Activated naive CD8-positive, alpha-beta T cell treated with anti-CD3 and anti-CD28 coated beads, Interleukin-2, amount 50 U/mL, for 24 hours (primary cell): ENCODE measurements at regions not wholly inside any gene's neighbourhood (a gene's known extent, or its start where the extent isn't known, plus 50 kb on each side); places are given as distances from the start of the nearest gene placed in this dataset.
"Not testable (repeated sequence)": the region's sequence is repeated elsewhere in the genome, so short reads cannot be mapped to it uniquely, and the experiment has no call there.

Experiments
- ATAC-seq: fragments of 150-1000 bp; cut with Tn5 transposase; one replicate; pipeline ENCODE4 v1.10.0; 2021
- DNase-seq: peaks from one replicate; pipeline ENCODE4 v3.0.0; 2021
- H3K27ac Mint-ChIP-seq: one replicate; pipeline ENCODE4 v1.8.0; 2021; ENCODE audit warnings: mild to moderate bottlenecking, mixed read lengths
- H3K27me3 Mint-ChIP-seq: one replicate; pipeline ENCODE4 v1.8.0; 2021; ENCODE audit warnings: mixed read lengths
- H3K36me3 Mint-ChIP-seq: one replicate; pipeline ENCODE4 v1.8.0; 2021; ENCODE audit warnings: low read depth, mixed read lengths
- H3K4me1 Mint-ChIP-seq: one replicate; pipeline ENCODE4 v1.8.0; 2021; ENCODE audit warnings: mixed read lengths
- H3K4me3 Mint-ChIP-seq: one replicate; pipeline ENCODE4 v1.8.0; 2021; ENCODE audit warnings: mild to moderate bottlenecking, moderate library complexity, mixed read lengths
- H3K9me3 Mint-ChIP-seq: one replicate; pipeline ENCODE4 v1.8.0; 2021; ENCODE audit warnings: mixed read lengths

DNA sequence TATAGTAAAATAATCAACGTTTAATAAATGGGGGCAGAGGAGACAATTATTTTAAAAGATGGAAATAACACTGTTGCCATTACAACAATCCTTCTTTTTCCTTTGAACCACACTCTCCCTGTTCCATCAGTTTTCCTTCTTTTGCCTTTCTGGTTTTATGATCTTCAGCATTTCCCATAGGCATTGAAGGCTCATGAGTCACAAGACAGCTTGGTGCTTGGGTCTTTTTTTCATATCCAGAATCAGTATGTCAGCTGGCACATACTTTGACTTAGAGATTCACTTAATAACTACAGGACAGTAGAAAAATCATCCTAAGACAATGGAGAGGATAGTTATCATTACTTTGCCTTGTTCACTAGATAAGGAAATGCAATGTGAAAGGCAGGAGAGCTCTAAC, 521.6 kb upstream of the TSPY4 start:
- Mint-ChIP-seq H3K4me1 (no peaks in the 10 kb centered on the region), H3K36me3 (no peaks in the 10 kb centered on the region), H3K27ac (no peak overlapping the region), H3K27me3 (no peaks in the 10 kb centered on the region), H3K4me3 (no peak overlapping the region), H3K9me3 (no peaks in the 10 kb centered on the region)
- ATAC-seq (no peak), DNase-seq (no peak)

DNA sequence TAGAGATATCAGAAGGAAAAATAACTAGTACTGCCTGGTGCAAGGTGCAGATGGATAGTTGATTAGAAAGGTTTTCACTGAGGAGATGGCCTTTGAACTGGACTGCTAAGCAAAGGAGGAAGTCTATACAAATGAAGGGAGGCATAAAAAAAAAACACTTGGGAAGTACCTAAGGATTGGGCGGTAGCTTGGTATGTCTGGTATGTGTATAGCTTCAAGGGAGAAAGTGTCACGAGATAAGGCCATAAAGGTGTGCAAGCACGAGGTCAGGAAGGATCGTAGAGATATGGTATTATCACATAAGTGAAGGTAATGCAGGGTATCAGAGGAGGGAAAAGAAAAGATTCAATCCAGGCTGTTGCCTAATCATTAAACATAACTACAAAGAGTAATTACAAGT, 517.2 kb upstream of the TSPY4 start:
- Mint-ChIP-seq H3K36me3 (no peaks in the 10 kb centered on the region), H3K4me1 (no peaks in the 10 kb centered on the region), H3K4me3 (no peak overlapping the region), H3K27me3 (no peaks in the 10 kb centered on the region), H3K9me3 (no peaks in the 10 kb centered on the region), H3K27ac (no peak overlapping the region)
- DNase-seq (no peak), ATAC-seq (no peak)

DNA sequence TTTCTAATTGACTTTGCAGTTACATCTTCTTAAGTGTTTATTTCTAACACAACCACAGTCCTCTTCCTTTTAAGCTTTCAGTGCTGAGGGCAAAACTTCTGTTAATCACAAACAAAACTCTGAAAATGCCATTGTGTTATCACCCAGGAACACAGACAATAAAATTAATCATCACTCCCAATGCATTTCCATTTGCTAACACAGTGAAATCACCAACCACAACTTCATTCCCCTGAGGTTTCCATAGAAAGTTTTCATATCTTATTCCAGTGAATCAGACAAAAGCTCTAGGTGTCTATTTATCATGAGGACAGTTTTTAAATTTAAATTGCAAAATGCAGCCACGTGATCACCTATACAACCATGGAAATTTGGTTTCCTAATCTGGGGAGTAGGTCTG, 516.2 kb upstream of the TSPY4 start:
- Mint-ChIP-seq H3K27ac (no peak overlapping the region), H3K27me3 (no peaks in the 10 kb centered on the region), H3K36me3 (no peaks in the 10 kb centered on the region), H3K4me3 (no peak overlapping the region), H3K9me3 (no peaks in the 10 kb centered on the region), H3K4me1 (no peaks in the 10 kb centered on the region)
- no peak for ATAC-seq
- no peak for DNase-seq

DNA sequence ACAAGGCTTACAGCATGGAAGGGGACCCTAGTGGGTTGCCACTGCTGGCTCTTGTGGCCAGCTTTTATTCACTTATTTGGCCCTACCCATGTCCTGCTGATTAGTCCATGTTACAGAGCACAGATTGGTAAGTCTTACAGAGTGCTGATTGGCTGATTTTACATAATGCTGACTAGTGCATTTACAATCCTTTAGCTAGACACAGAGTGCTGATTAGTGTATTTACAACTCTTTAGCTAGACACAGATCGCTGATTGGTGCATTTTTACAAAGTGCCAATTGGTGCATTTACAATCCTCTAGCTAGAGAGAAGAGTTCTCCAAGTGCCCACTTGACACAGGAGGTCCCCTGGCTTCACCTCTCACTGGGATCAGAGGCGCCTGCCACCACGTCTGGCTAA, 485.0 kb upstream of the TSPY4 start:
- Mint-ChIP-seq H3K36me3 (no peaks in the 10 kb centered on the region), H3K4me3 (no peak overlapping the region), H3K27me3 (no peaks in the 10 kb centered on the region), H3K27ac (no peak overlapping the region), H3K9me3 (no peaks in the 10 kb centered on the region), H3K4me1 (no peaks in the 10 kb centered on the region)
- no peak for ATAC-seq
- no peak for DNase-seq

DNA sequence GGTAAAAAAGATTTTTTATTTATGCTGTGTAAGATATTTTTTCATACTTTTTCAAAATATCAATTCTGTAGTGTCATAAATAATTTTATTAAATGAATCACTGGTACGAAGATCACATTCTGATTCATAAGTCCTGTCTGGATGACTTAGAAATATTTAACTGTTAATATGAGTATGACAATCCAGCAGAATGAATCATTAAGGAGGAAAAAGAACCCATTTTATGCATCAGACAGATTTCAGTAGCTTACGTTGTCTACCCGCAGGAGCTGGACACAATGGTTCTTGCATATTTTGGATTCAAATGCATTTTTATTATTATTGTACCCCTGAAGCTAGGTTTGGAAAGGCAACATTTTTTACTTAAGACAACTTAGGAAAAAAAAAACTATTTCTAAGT, 448.9 kb upstream of the TSPY4 start:
- Mint-ChIP-seq H3K27me3 (no peaks in the 10 kb centered on the region), H3K4me1 (no peaks in the 10 kb centered on the region), H3K36me3 (no peaks in the 10 kb centered on the region), H3K4me3 (no peak overlapping the region), H3K9me3 (no peaks in the 10 kb centered on the region), H3K27ac (no peak overlapping the region)
- ATAC-seq (no peak), DNase-seq (no peak)

DNA sequence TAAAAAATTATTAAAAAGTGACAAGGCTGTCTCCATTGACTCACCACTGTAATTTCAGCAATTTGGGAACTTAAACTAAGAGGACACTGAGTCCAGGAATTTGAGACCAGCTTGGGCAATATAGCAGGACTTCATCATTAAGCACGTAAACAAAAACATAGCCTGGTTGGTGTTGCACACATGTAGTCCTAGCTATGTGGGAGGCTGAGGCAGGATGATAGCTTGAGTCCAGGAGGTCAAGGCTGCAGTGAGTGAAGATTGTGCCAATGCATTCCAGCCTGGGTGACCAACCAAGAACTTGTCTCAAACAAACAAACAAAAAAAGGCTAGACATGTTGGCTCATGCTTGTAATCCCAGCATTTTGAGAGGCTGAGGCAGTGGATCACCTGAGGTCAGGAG, 439.4 kb upstream of the TSPY4 start:
- H3K36me3 Mint-ChIP-seq: no peaks in the 10 kb centered on the region
- no peaks in the 10 kb centered on the region for H3K9me3 Mint-ChIP-seq
- no peak overlapping the region for H3K27ac Mint-ChIP-seq
- H3K27me3 Mint-ChIP-seq: no peaks in the 10 kb centered on the region
- no peak for DNase-seq
- H3K4me3 Mint-ChIP-seq: no peak overlapping the region
- ATAC-seq: no peak
- no peaks in the 10 kb centered on the region for H3K4me1 Mint-ChIP-seq

DNA sequence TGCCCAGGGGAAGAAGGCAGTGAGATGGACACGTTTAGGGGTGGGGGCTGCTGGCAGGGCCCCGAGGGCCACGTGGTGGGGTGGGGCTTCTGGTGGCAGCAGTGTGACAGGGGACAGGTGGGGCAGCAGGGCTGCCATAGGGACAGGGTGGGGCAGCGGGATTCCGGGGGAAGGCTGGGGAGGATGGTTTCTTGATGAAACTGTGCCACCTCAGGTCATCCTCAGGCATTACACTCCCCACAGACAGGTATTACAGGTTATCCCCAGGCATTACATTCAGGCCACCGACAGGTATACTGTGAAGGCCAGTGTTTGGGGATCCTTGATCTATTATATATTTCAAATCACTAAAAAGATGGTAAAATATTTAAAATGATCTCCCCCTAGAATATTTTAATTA, 432.1 kb upstream of the TSPY4 start:
- H3K36me3 Mint-ChIP-seq: no peaks in the 10 kb centered on the region
- H3K27ac Mint-ChIP-seq: no peak overlapping the region
- no peak for ATAC-seq
- H3K4me3 Mint-ChIP-seq: no peak overlapping the region
- no peaks in the 10 kb centered on the region for H3K4me1 Mint-ChIP-seq
- no peaks in the 10 kb centered on the region for H3K9me3 Mint-ChIP-seq
- H3K27me3 Mint-ChIP-seq: no peaks in the 10 kb centered on the region
- no peak for DNase-seq

DNA sequence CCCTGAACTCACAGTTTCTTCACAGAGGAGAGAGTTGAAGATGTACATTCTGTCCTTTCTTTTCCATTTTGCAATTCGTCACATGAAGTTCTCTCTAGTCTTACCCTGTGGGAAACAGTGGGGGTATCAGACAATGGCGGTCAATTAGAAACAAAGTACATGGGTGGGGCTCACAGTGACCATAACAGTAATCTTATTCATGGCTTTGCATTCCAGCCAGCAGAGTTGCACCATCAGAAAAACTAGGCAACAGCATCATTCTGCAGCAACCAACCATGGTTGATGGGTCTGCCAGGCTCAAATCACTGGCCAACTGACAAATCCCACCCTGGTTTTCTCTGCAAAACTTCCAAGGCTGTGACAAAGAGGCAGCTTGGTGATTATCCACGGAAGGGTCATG, 414.7 kb upstream of the TSPY4 start:
- DNase-seq, H3K27ac Mint-ChIP-seq, H3K4me1 Mint-ChIP-seq, H3K27me3 Mint-ChIP-seq, H3K9me3 Mint-ChIP-seq, H3K4me3 Mint-ChIP-seq, ATAC-seq, H3K36me3 Mint-ChIP-seq: not testable (repeated sequence)
